K562 (cell line): ENCODE measurements at regions not wholly inside any gene's neighbourhood (a gene's known extent, or its start where the extent isn't known, plus 50 kb on each side); places are given as distances from the start of the nearest gene placed in this dataset.

Source experiments
- ATAC-seq: fragments of 200-7000 bp; cut with Tn5 transposase; 3 replicates; pipeline ENCODE4 v1.9.1; 2020; ENCODE audit warnings: moderate library complexity
- BruUV-seq: library from RNA; stranded (reverse); fragments of 400-500 nt; replicated peaks from 2 replicates; lab custom pipeline; 2021; lab: Mats Ljungman, UMichigan
- CTCF ChIA-PET: fragments of 300-600 bp; formaldehyde crosslinking; extraction: SDS; loops from one replicate; lab custom pipeline; 2021; ENCODE audit warnings: low intra/inter-chr PET ratio; lab: Yijun Ruan, JAX
- POLR2A ChIA-PET: fragments of 300-600, 350-650 bp; sonication (Branson Sonifier 250); formaldehyde crosslinking; extraction: SDS; loops from one replicate; lab custom pipeline; 2021; ENCODE audit warnings: antibody characterized with exemption, inconsistent platforms; lab: Yijun Ruan, JAX
- DNase-seq, 4 experiments: peaks; one replicate each; pipeline versions ENCODE4 v3.0.0 to v3.0.0-alpha.2; 2011 to 2018; ENCODE audit warnings: low spot score in 3 of 4, mixed read lengths in 3 of 4; ENCODE audit errors: extremely low read depth in 1 of 4
- FAIRE-seq: peaks from 2 replicates; lab custom pipeline; 2011; peaks lifted over from hg19 to GRCh38; lab: Jason Lieb, UNC
- H2AFZ ChIP-seq: 2 replicates; pipeline ENCODE4 v1.6.0; 2011; ENCODE audit warnings: low read depth, low read length, control low read depth, inconsistent platforms
- H3K27ac ChIP-seq: fragments of 200-600 bp; 3 replicates; pipeline ENCODE4 v1.8.0; 2011; ENCODE audit warnings: low read depth, mild to moderate bottlenecking, control low read depth, inconsistent platforms, low read length, moderate library complexity, mixed read lengths; ENCODE audit errors: extremely low read depth
- H3K27me3 ChIP-seq, 2 experiments: fragments of 300-600 bp in 1 of 2; 2 replicates in 1 of 2; 3 replicates in 1 of 2; pipeline versions ENCODE4 v1.6.0 to v1.8.0; 2011; ENCODE audit warnings: inconsistent platforms in 2 of 2, low read length in 2 of 2, mild to moderate bottlenecking in 1 of 2, mixed read lengths in 1 of 2, moderate library complexity in 1 of 2; ENCODE audit not compliant: control insufficient read depth in 2 of 2, insufficient read depth in 2 of 2
- H3K36me3 ChIP-seq: fragments of 300-600 bp; 3 replicates; pipeline ENCODE4 v1.8.0; 2011; ENCODE audit warnings: mild to moderate bottlenecking, low read length, inconsistent platforms; ENCODE audit not compliant: control insufficient read depth, insufficient read depth
- H3K4me1 ChIP-seq, 2 experiments: fragments of 200-600 bp in 1 of 2; replicated peaks in 1 of 2; 2 replicates in 1 of 2; 3 replicates in 1 of 2; pipeline versions ENCODE4 v1.5.1 to v1.8.0; 2011; ENCODE audit warnings: inconsistent platforms in 2 of 2, low read length in 2 of 2, mild to moderate bottlenecking in 1 of 2, mixed read lengths in 1 of 2, moderate library complexity in 1 of 2; ENCODE audit not compliant: control insufficient read depth in 2 of 2, insufficient read depth in 2 of 2
- H3K4me2 ChIP-seq: 2 replicates; pipeline ENCODE4 v1.6.1; 2011; ENCODE audit warnings: low read length, control low read depth, inconsistent platforms, mixed read lengths; ENCODE audit not compliant: insufficient read depth
- H3K4me3 ChIP-seq: fragments of 200-600 bp; sonication (generic), shearing (Covaris generic); 2 replicates; pipeline ENCODE4 v1.5.1; 2016; ENCODE audit warnings: control low read depth, inconsistent platforms
- H3K79me2 ChIP-seq: fragments of 200-600 bp; 3 replicates; pipeline ENCODE4 v1.8.0; 2011; ENCODE audit warnings: low read length, inconsistent platforms; ENCODE audit not compliant: control insufficient read depth, insufficient read depth
- H3K9ac ChIP-seq, 2 experiments: 2 replicates each; pipeline versions ENCODE4 v1.6.0 to v1.6.1; 2011; ENCODE audit warnings: low read depth in 2 of 2, low read length in 2 of 2, control low read depth in 1 of 2, inconsistent platforms in 1 of 2, mild to moderate bottlenecking in 1 of 2, mixed read lengths in 1 of 2; ENCODE audit not compliant: insufficient read depth in 1 of 2
- H3K9me1 ChIP-seq: one replicate; pipeline ENCODE4 v1.6.0; 2011; ENCODE audit warnings: inconsistent platforms, mild to moderate bottlenecking, low read length, moderate library complexity; ENCODE audit not compliant: control insufficient read depth, insufficient read depth
- H3K9me3 ChIP-seq: replicated peaks from 2 replicates; pipeline ENCODE4 v1.5.1; 2011; ENCODE audit warnings: low read depth, low read length, inconsistent platforms; ENCODE audit not compliant: control insufficient read depth, insufficient read depth
- H4K20me1 ChIP-seq: replicated peaks from 2 replicates; pipeline ENCODE4 v1.6.1; 2011; ENCODE audit warnings: low read length, inconsistent platforms, mixed read lengths; ENCODE audit not compliant: control insufficient read depth, insufficient read depth
- ATF7 ChIP-seq: fragments of 450-650 bp; IDR thresholded peaks from 2 replicates; pipeline ENCODE4 v1.7.1; 2014; ENCODE audit warnings: mild to moderate bottlenecking, moderate library complexity
- CHD4 ChIP-seq: fragments of 200-600 bp; sonication (generic); IDR thresholded peaks from 3 replicates; pipeline ENCODE4 v1.6.1; 2012; ENCODE audit warnings: low read depth, mild to moderate bottlenecking, mixed read lengths, low read length, inconsistent platforms; ENCODE audit not compliant: insufficient read depth, insufficient replicate concordance, poor library complexity, severe bottlenecking
- FOXA1 ChIP-seq: fragments of 450-650 bp; IDR thresholded peaks from 2 replicates; pipeline ENCODE4 v1.6.1; 2016; ENCODE audit warnings: mild to moderate bottlenecking, borderline replicate concordance
- HDAC1 ChIP-seq, 2 experiments: fragments of 450-650 bp; IDR thresholded peaks; 2 replicates each; pipeline ENCODE4 v1.6.1; 2016 to 2017; ENCODE audit warnings: inconsistent platforms in 1 of 2, mild to moderate bottlenecking in 1 of 2, moderate library complexity in 1 of 2
- MCM2 ChIP-seq: fragments of 450-650 bp; IDR thresholded peaks from 2 replicates; pipeline ENCODE4 v1.6.1; 2017; ENCODE audit warnings: low read depth, mild to moderate bottlenecking
- MCM3 ChIP-seq: fragments of 450-650 bp; IDR thresholded peaks from 2 replicates; pipeline ENCODE4 v1.6.1; 2016
- NFE2 ChIP-seq: IDR thresholded peaks from 2 replicates; pipeline ENCODE4 v1.6.1; 2014; ENCODE audit warnings: antibody characterized with exemption, low read depth
- POLR2AphosphoS2 ChIP-seq: IDR thresholded peaks from 2 replicates; pipeline ENCODE4 v1.6.1; 2012; ENCODE audit warnings: low read length, improper control_type of control experiment
- POU5F1 ChIP-seq: fragments of 150-350 bp; IDR thresholded peaks from 2 replicates; pipeline ENCODE4 v1.6.1; 2014; ENCODE audit warnings: borderline replicate concordance, low read length, low read depth, mild to moderate bottlenecking; ENCODE audit not compliant: partially characterized antibody
- RFX5 ChIP-seq: IDR thresholded peaks from 2 replicates; pipeline ENCODE4 v1.6.1; 2011; ENCODE audit warnings: low read depth, mild to moderate bottlenecking, improper control_type of control experiment, low read length
- RUNX1 ChIP-seq: sonication (generic); IDR thresholded peaks from 2 replicates; pipeline ENCODE4 v1.6.1; 2016; ENCODE audit warnings: antibody characterized with exemption, low read depth
- ZBTB2 ChIP-seq: fragments of 450-650 bp; IDR thresholded peaks from 2 replicates; pipeline ENCODE4 v1.6.1; 2016; ENCODE audit warnings: antibody characterized with exemption
- WGBS: fragments of 100-300 bp; shearing (Covaris generic); methylation state at CpG from one replicate; pipeline ENCODE4 v1.1.6; 2016; ENCODE audit warnings: low coverage, mixed read lengths; ENCODE audit not compliant: insufficient coverage; ENCODE audit errors: missing lambda C conversion rate; 5-methylcytosine and 5-hydroxymethylcytosine counted together
- in situ Hi-C: fragments of 300-500 bp; cut with MboI; formaldehyde crosslinking; loops from 4 replicates; pipeline ENCODE4 v1.15.0; 2018; ENCODE audit warnings: inconsistent platforms, mixed read lengths
- intact Hi-C: fragments of 100-400 bp; cut with micrococcal nuclease; formaldehyde crosslinking; loops from 2 replicates; pipeline ENCODE4 v1.14.2; 2022
- TF ChIP-seq, protein P1 (sequence below): fragments of 250-450 bp; sonication (Bioruptor Pico); IDR thresholded peaks from 2 replicates; pipeline ENCODE4 v1.8.0; 2022; ENCODE audit warnings: inconsistent platforms, mild to moderate bottlenecking, moderate library complexity, borderline replicate concordance
- TF ChIP-seq, protein P2 (sequence below): fragments of 250-450 bp; sonication (Bioruptor Pico); IDR thresholded peaks from 2 replicates; pipeline ENCODE4 v1.4.0; 2020; ENCODE audit warnings: mild to moderate bottlenecking, moderate library complexity

DNA sequence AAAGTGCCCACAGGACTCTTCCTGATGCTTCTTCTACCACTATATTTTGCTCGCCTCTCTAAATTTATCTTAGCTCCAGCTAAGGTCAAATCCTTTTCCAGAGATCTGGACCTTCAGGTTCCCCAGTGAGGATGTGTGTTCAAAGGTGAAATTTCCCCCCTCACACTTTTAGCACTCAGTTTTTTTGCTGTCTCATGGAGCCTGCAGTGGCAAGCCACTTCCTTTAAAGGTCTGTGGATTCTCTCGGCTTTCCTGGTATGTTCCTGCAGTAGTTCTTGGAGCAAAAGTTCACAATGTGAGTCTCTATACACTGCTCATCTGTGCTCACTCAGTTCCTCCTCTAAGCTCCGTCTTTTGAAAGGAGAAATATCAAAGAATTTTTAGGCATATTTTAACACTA is 181.4 kb downstream of the LURAP1L start:
- POLR2A ChIA-PET, result no interaction called here
- Histone ChIP-seq H3K9ac (no peak overlapping the region), H3K9me1 (no peaks in the 10 kb centered on the region), H4K20me1 (no peaks in the 10 kb centered on the region), H3K79me2 (no peaks in the 10 kb centered on the region), H2AFZ (no peak overlapping the region), H3K4me2 (no peak overlapping the region), H3K4me3 (no peak overlapping the region), H3K4me1 (no peaks in the 10 kb centered on the region), H3K27me3 (no peaks in the 10 kb centered on the region), H3K36me3 (no peaks in the 10 kb centered on the region), H3K27ac (no peak overlapping the region), H3K9me3 (no peaks in the 10 kb centered on the region)
- no TSS peak for BruUV-seq
- no peak for FAIRE-seq
- 0% methylated on average over 3 of the region's 3 CpGs for WGBS
- CTCF ChIA-PET, result no interaction called here
- DNase-seq, result no peak
- TF ChIP-seq FOXA1, result no peak
- TF ChIP-seq CHD4, result no peak
- no peak for TF ChIP-seq MCM2
- TF ChIP-seq RUNX1, result no peak
- no peak for TF ChIP-seq POLR2AphosphoS2
- 0 out of 2 replicates have a peak, but pooled peaks have one; percentile 4 for TF ChIP-seq NFE2
- in situ Hi-C loops, result no loop called here
- intact Hi-C loops, result no loop called here
- ATAC-seq, result no peak

DNA sequence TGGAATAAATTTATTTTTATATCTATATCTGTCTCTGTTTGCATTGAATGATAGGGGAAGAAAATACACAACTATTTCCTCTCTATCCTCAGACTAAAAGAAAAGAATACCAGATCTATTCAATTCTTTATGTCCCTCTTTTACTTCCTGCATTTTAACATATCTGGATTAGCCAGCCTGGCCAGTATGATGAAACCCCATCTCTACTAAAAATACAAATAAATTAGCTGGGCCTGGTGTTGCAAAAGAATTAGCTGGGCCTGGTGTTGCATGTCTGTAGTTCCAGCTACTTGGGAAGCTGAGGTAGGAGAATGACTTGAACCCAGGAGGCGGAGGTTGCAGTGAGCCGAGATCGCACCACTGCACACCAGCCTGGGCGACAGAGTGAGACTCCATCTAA is 182.0 kb downstream of the LURAP1L start:
- no peaks in the 10 kb centered on the region for H3K9me3 ChIP-seq
- no peak for FAIRE-seq
- H2AFZ ChIP-seq, result no peak overlapping the region
- H3K27ac ChIP-seq, result no peak overlapping the region
- in situ Hi-C loops, result no loop called here
- no peaks in the 10 kb centered on the region for H3K27me3 ChIP-seq
- no peaks in the 10 kb centered on the region for H3K9me1 ChIP-seq
- no peaks in the 10 kb centered on the region for H3K36me3 ChIP-seq
- DNase-seq, result no peak
- no peak overlapping the region for H3K4me2 ChIP-seq
- H3K4me3 ChIP-seq, result no peak overlapping the region
- ChIA-PET POLR2A (no interaction called here), CTCF (no interaction called here)
- no peak for ATAC-seq
- no TSS peak for BruUV-seq
- intact Hi-C loops, result no loop called here
- no peaks in the 10 kb centered on the region for H3K79me2 ChIP-seq
- no peaks in the 10 kb centered on the region for H3K4me1 ChIP-seq
- no peak overlapping the region for H3K9ac ChIP-seq
- no peaks in the 10 kb centered on the region for H4K20me1 ChIP-seq
- WGBS, result 89% methylated on average over 4 of the region's 4 CpGs
- TF ChIP-seq, protein P1, sequence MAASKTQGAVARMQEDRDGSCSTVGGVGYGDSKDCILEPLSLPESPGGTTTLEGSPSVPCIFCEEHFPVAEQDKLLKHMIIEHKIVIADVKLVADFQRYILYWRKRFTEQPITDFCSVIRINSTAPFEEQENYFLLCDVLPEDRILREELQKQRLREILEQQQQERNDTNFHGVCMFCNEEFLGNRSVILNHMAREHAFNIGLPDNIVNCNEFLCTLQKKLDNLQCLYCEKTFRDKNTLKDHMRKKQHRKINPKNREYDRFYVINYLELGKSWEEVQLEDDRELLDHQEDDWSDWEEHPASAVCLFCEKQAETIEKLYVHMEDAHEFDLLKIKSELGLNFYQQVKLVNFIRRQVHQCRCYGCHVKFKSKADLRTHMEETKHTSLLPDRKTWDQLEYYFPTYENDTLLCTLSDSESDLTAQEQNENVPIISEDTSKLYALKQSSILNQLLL (CRISPR knock-in tag), result no peak
- TF ChIP-seq ATF7 (no peak), ZBTB2 (no peak), HDAC1 (IDR thresholded peaks at IDR 0.05) (no peak), MCM3 (no peak), POU5F1 (no peak), RFX5 (no peak)
- TF ChIP-seq, protein P2, sequence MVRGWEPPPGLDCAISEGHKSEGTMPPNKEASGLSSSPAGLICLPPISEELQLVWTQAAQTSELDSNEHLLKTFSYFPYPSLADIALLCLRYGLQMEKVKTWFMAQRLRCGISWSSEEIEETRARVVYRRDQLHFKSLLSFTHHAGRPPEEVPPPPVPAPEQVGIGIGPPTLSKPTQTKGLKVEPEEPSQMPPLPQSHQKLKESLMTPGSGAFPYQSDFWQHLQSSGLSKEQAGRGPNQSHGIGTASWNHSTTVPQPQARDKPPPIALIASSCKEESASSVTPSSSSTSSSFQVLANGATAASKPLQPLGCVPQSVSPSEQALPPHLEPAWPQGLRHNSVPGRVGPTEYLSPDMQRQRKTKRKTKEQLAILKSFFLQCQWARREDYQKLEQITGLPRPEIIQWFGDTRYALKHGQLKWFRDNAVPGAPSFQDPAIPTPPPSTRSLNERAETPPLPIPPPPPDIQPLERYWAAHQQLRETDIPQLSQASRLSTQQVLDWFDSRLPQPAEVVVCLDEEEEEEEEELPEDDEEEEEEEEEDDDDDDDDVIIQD (CRISPR knock-in tag), result no peak
